Tibial artery (tissue), 4 donors: ENCODE measurements at regions not wholly inside any gene's neighbourhood (a gene's known extent, or its start where the extent isn't known, plus 50 kb on each side); places are given as distances from the start of the nearest gene placed in this dataset.

Source experiments
- DNase-seq, 2 donors: peaks; one replicate each; pipeline ENCODE4 v3.0.0-alpha.2; 2019
- H3K27ac ChIP-seq, 2 donors: fragments of 200-600 bp; sonication (generic) in 1 of 2; 1 replicate in 1 of 2; 2 replicates in 1 of 2; pipeline ENCODE4 v1.5.1; 2018 to 2019; ENCODE audit warnings: mild to moderate bottlenecking in 1 of 2
- H3K27me3 ChIP-seq, 2 donors: fragments of 200-600 bp; sonication (generic) in 1 of 2; one replicate each; pipeline versions ENCODE4 v1.5.1 to v1.6.0; 2016 to 2019
- H3K36me3 ChIP-seq, 3 donors: fragments of 200-600 bp; sonication (generic) in 2 of 3; one replicate each; pipeline ENCODE4 v1.5.1; 2016 to 2019; ENCODE audit warnings: mild to moderate bottlenecking in 2 of 3
- H3K4me1 ChIP-seq, 4 donors: fragments of 200-600 bp; sonication (generic) in 2 of 4; 1 replicate in 3 of 4; 2 replicates in 1 of 4; pipeline ENCODE4 v1.5.1; 2016 to 2019
- H3K4me3 ChIP-seq, 2 donors: fragments of 200-600 bp; sonication (generic) in 1 of 2; 1 replicate in 1 of 2; 2 replicates in 1 of 2; pipeline ENCODE4 v1.5.1; 2018 to 2019; ENCODE audit warnings: mild to moderate bottlenecking in 2 of 2
- H3K9me3 ChIP-seq, 3 donors: fragments of 200-600 bp; sonication (generic) in 1 of 3; one replicate each; pipeline ENCODE4 v1.5.1; 2016 to 2019
- intact Hi-C: fragments of 100-400 bp; cut with DNase I; formaldehyde crosslinking; loops from one replicate; pipeline ENCODE4 v1.15.0; 2023; ENCODE audit warnings: low total_unique reads
- TF ChIP-seq, protein P1 (sequence below), 2 experiments: fragments of 200-600 bp in 1 of 2; fragments of 450-650 bp in 1 of 2; IDR thresholded peaks; one replicate each; pipeline ENCODE4 v1.5.1; 2017 to 2019; ENCODE audit warnings: antibody characterized with exemption in 2 of 2, mild to moderate bottlenecking in 1 of 2, moderate library complexity in 1 of 2

DNA sequence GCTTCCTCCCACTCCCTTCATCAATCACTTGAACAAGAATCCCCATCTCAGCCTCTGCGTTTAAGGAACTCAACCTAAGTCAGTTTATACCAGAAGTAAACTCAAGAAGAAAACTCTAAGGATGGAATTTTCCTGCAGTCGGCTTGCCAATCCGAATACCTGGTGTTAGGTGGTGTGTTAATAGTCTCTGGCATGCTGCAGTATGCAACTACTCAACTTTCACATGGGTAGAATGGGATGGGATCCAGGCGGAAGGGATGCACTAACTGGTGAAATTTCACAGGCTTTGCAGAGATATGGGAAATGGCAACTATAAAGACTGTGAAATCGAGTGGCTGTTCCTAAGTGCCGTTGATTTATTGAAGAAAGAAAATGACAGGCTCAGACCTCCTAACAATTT lies 560.6 kb downstream of the TLE1 start:
- H3K9me3 ChIP-seq = no peaks in the 10 kb centered on the region
- TF ChIP-seq, protein P1, sequence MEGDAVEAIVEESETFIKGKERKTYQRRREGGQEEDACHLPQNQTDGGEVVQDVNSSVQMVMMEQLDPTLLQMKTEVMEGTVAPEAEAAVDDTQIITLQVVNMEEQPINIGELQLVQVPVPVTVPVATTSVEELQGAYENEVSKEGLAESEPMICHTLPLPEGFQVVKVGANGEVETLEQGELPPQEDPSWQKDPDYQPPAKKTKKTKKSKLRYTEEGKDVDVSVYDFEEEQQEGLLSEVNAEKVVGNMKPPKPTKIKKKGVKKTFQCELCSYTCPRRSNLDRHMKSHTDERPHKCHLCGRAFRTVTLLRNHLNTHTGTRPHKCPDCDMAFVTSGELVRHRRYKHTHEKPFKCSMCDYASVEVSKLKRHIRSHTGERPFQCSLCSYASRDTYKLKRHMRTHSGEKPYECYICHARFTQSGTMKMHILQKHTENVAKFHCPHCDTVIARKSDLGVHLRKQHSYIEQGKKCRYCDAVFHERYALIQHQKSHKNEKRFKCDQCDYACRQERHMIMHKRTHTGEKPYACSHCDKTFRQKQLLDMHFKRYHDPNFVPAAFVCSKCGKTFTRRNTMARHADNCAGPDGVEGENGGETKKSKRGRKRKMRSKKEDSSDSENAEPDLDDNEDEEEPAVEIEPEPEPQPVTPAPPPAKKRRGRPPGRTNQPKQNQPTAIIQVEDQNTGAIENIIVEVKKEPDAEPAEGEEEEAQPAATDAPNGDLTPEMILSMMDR (IDR thresholded peaks at IDR 0.05) = no peak
- H3K27me3 ChIP-seq = no peaks in the 10 kb centered on the region
- no peak overlapping the region for H3K4me3 ChIP-seq
- intact Hi-C loops = no loop called here
- no peaks in the 10 kb centered on the region for H3K4me1 ChIP-seq
- H3K27ac ChIP-seq = no peak overlapping the region
- no peaks in the 10 kb centered on the region for H3K36me3 ChIP-seq
- no peak for DNase-seq

DNA sequence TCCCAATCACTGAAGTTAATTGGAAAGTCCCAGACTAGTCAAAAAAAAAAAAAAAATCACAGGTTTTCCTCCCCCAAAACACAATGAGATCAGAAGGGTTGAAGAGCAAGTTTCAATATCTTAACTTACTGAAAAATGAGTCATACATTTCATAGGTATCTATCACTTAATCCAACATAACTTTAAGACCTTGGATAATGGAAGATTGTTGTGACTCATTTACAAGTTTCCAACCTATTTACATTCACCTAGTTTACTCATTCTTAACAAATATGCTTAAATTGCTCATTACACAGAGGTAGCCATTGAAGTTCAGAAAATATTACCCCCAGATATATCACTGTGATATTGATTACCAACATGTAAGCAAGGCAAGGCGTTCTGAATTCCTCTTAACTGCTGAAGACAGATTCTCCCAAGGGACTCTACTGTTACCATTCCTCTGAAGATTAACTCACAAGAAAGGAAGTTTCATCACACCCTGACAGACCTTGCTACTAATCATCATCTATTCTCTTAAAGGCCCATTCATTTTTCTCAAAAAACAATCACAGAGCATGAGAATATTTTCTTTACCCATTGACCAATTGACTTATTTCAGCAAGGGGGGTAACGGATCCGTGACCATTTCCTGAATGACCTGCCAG lies 563.8 kb downstream of the TLE1 start:
- no peak for DNase-seq
- Histone ChIP-seq H3K36me3 (no peaks in the 10 kb centered on the region), H3K4me1 (no peaks in the 10 kb centered on the region), H3K4me3 (no peak overlapping the region), H3K27ac (no peak overlapping the region), H3K27me3 (no peaks in the 10 kb centered on the region), H3K9me3 (no peaks in the 10 kb centered on the region)
- intact Hi-C loops = no loop called here
- TF ChIP-seq, protein P1 (IDR thresholded peaks at IDR 0.05) = no peak

DNA sequence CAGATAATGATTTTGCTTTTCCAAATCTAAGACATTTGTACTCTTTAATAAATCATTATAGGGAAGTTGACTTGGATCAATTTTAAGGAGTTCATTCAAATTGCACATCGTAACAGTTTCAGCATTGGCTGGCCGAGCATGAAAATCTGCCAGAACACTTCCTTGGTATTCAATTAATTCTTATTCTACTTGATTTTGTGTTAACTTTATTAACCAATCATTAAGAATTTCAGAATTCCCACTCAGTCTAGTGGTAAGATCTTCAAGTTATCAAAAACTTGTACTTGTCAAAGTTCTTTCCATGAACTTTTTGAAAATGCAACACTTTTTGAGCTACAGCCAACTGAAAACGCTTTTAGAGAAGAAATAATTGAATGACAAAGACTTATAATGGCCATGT lies 565.8 kb downstream of the TLE1 start:
- TF ChIP-seq, protein P1 (IDR thresholded peaks at IDR 0.05) = no peak
- H3K27me3 ChIP-seq = no peaks in the 10 kb centered on the region
- intact Hi-C loops = no loop called here

DNA sequence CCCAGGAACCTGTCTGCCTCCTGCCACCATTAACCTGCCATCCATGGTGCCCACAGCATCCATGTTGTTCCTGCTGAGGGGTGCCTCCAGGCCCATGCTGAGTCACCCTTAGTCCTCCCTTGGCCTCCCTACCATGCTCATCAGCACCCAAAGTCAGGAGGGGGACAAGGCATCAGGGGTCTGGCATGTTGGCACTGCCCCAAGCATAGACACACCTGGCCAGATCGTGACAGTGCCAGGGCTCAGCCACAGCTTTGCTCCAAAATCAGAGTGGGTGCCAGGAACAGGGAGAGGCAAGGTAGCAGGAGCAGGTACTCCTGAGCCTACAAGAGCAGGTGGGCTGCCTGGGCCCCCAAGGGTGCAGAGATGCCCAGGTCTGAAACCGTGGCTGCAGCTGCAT lies 566.6 kb downstream of the TLE1 start:
- Histone ChIP-seq H3K4me1 (no peaks in the 10 kb centered on the region), H3K36me3 (no peaks in the 10 kb centered on the region), H3K9me3 (no peaks in the 10 kb centered on the region), H3K27ac (no peak overlapping the region), H3K4me3 (no peak overlapping the region), H3K27me3 (no peaks in the 10 kb centered on the region)
- TF ChIP-seq, protein P1 (IDR thresholded peaks at IDR 0.05) = no peak
- intact Hi-C loops = no loop called here
- no peak for DNase-seq

More for the DNA sequence above, 565.8 kb downstream of the TLE1 start:
- Histone ChIP-seq H3K4me1 (no peaks in the 10 kb centered on the region), H3K9me3 (no peaks in the 10 kb centered on the region), H3K4me3 (no peak overlapping the region), H3K36me3 (no peaks in the 10 kb centered on the region), H3K27ac (no peak overlapping the region)
- DNase-seq = no peak

DNA sequence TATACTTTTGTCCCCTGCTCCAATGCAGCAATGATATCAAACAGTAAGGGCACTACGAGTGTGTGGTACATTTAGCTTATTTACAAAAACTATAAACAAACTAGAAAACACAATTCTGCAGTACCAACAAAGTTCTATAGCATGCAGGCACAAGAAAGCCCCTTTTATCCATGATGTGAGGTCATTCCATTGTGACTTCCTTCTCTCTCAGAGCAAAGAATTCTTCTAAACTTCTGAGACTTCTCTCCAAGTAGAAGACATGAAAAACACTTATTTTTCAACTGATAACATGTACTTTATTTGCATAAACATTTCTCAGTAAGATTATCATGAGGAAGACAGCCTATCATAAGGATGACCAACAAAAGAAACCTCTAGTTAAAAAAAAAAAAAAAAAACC lies 569.8 kb downstream of the TLE1 start:
- Histone ChIP-seq H3K27ac (no peak overlapping the region), H3K4me3 (no peak overlapping the region), H3K36me3 (no peaks in the 10 kb centered on the region), H3K4me1 (no peaks in the 10 kb centered on the region), H3K9me3 (no peaks in the 10 kb centered on the region), H3K27me3 (no peaks in the 10 kb centered on the region)
- TF ChIP-seq, protein P1 (IDR thresholded peaks at IDR 0.05) = no peak
- intact Hi-C loops = no loop called here
- DNase-seq = no peak

DNA sequence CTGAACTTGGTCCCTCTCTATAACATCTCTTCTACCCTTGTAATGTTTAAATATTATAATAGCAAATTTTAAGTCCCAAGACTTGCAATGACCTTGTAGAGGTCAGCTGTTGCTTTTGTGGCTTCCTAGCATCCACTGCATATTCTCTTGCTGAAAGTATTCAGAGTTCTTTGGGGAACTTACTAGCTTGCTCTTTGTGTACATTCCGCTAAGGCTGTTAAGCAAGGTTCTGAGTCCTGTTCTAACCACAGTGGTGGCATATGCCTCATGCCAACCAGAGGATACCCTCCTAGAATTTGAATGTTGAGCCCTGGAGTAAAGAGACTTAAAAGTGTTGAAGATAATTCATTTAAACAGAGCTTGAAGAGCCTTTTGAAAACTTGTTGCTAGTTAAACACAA lies 570.9 kb downstream of the TLE1 start:
- intact Hi-C loops = no loop called here
- H3K27ac ChIP-seq = no peak overlapping the region
- H3K4me3 ChIP-seq = no peak overlapping the region
- no peaks in the 10 kb centered on the region for H3K36me3 ChIP-seq
- H3K9me3 ChIP-seq = no peaks in the 10 kb centered on the region
- TF ChIP-seq, protein P1 (IDR thresholded peaks at IDR 0.05) = no peak
- no peak for DNase-seq
- H3K4me1 ChIP-seq = no peaks in the 10 kb centered on the region
- H3K27me3 ChIP-seq = no peaks in the 10 kb centered on the region
